ENCODE measurements at regions not wholly inside any gene's neighbourhood (a gene's known extent, or its start where the extent isn't known, plus 50 kb on each side); places are given as distances from the start of the nearest gene placed in this dataset.

- no peak for DNase-seq
Observed at GRCh38 chr14:34122081-34122480, 171.2 kb upstream of the EGLN3 start.

- DNase-seq = no peak
Observed at GRCh38 chr14:34120185-34120977, 169.5 kb upstream of the EGLN3 start.

DNA sequence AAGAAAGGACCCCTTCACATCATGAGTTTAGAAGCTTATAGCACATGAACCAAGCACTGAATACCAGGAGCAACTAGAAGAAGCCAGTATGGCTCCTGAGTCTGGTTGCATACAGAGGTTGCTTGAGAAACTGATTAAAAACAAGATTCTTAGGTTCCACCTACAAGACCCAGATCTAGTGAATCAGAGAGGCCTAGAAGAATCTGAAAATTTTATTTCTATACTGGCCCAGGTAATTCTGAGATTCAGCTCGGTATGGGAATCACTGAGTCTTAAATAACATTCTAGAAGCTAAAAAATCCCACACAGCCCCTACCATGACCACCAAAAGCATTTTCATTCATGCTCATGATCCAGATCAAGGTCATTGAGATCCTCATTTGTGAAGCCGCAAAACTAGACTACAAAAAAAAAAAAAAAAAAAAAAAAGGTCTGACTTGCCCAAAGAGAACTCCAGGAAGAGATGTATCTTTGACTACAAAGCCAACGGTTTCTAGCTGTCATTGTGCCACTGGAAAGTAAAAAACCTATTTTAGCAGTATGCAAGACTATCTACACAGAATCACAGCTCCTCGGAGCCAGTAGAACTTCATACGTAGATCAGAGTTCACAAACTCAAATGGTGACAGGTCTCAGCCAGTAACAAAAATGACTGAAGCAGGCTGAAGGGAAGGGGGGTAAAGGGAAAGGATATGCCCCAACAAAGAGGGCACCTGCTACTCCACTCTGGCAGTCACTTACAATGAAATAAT is 168.4 kb upstream of the EGLN3 start:
- no peak for DNase-seq

- DNase-seq = no peak
Observed at GRCh38 chr14:34113991-34114390, 163.1 kb upstream of the EGLN3 start.

DNA sequence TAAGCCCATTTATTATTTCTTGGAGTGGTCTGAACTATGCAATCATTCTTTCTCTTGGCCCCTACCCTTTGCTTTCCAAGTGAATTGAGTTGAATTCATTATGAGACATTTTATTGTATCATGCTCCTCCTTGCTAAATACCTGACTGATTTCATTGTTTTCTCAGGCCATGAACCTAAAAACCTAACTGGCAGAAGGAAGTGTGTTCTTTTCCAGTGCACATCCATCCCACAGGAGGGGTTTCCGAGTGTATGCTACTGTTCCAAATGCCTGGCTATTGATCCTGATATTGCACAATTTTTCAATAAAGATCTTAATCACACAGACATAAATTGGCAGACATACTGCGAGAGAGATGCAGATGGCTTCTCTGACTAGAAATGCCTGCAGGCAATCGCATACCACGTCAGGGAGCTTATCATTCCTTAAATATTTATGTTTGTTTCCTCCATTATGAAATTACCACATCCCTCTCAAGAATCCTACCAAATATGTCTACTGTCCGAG is 162.2 kb upstream of the EGLN3 start:
- no peak for DNase-seq

DNA sequence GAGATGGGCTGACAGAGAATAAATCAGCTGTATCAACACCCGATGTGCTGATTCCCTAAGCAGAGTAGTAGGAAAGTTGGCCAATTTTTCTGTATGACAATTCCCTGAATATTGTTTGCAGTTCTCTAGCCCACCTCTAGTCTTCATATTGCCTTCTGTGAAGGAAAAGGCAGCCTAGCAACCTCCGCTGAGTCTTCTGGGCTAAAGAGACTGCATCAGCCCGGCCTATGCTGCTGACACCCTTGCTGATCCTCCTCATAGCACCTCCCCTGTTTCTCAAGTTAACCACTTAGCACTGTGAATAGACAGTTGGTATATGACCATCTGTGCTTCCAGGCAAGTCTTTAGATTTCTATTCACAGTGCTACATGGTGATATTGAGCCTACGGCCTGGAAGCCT is 161.1 kb upstream of the EGLN3 start:
- no peak for DNase-seq

GRCh38 chr14:34111505-34111904 is 160.6 kb upstream of the EGLN3 start:
- no peak for DNase-seq

DNA sequence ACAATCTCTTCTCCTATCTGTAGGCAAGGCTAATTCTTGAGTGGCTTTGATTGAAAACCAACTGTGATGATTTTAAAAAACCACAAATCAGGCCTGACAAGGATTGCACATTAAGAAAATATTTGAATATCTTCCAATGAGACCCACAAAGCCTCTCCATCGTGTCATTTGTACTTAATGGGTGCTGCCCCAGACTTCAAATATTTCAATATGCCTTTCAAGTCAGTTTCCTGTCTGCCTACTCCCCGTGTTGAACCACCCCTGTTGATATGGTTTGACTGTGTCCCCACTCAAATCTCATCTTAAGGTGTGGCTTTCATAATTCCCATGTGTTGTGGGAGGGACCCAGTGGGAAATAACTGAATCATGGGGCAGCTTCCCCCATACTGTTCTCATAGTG is 159.7 kb upstream of the EGLN3 start:
- no peak for DNase-seq

DNA sequence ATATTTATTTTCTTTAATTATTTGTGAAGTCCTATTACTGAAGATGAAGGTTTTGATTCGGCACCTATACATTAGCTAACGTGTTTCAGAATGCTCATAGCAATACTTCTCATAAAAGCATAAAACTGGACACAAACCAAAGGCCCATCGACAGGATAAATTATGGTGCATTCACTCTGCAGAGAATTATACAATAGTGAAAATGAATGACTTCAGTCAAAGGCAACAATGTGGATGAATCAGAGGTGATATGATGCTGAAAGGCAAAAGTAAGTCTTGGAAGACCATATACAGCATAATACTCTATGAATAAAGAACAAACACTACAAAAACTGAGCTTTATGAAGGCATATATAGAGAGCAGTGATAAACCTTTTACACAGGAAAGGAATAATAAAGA is 156.6 kb upstream of the EGLN3 start:
- DNase-seq = no peak

DNA sequence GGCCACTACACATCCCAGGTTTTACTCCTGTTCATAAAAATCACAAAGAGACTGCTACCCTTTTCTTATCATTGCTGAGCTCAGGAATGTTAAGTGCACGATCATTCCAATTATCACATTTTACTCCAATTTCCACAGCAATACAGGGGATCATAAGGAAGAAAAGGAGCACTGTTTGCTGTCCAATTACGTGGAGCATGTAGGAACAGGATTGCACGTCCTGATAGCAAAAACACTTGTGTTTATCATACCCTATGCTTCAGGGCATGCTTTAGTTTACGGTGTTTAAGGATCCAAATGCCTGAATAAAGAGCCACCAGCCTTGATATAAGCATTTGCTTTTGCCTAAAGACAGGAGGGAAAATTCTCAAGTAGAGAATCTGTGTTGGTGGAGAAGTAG is 155.4 kb upstream of the EGLN3 start:
- no peak for DNase-seq

DNA sequence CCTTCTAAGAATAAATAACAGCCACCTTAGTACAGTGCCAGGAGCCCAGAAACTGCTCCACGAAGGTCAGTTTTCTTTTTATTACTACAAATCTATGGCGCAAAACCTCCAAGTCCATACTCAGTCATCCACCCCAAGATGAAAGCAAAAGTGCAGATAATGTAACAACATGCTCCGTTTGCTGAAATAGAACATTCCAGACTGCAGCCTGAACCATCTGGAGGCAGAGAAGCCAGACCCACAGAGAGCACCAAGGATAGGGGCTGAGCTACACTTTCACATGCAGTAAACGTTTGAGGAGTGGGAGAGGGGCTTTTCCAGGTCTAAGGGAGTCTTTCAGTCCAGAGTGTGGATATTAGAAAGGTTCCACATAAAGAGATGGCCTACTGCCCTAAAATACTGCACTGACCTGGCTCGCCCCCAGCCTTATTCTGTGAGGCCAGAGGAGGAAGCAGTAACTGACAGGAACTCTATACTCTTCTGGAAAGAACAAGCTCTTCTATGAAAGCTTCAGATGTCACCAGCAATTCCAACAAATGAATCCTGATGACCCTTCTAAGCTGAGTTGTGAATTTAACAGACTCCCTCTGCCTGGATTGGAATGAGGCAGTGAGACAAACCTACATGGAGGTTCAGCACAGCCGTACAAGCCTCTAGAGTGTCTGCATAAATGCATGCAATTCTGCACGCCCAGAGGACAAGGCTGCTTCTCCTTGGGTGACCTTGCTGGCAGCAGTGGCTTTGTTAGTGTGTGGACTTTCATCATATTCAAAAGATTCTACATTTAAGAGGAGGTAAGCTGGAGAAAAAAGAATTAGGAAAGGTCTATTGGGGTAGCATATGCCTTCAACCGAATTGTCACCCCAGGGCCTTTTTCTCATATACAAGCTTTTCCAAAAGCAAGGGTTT is 153.9 kb upstream of the EGLN3 start:
- DNase-seq = no peak

DNA sequence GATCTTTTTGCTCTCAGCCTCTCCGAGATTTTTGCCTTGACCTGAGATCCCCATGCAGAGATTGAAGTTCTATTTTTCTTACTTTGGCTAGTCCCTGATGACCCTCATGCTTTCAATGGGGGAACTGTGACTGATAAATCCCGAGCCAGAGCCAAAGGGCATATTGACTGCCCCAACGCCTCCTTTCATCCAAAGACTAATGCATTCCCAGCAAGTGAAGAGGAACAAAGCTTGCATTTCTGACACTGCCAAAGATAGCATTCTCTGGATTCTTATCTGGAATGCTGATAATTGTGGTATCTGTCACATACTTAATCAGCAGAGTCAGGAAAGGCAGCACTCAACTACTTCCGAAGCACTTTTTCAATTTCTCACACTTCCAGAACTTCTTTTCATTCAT is 152.3 kb upstream of the EGLN3 start:
- no peak for DNase-seq

- DNase-seq = no peak
Observed at GRCh38 chr14:34099635-34100034, 148.8 kb upstream of the EGLN3 start.

- DNase-seq = no peak
Observed at GRCh38 chr14:34098985-34099349, 148.1 kb upstream of the EGLN3 start.

DNA sequence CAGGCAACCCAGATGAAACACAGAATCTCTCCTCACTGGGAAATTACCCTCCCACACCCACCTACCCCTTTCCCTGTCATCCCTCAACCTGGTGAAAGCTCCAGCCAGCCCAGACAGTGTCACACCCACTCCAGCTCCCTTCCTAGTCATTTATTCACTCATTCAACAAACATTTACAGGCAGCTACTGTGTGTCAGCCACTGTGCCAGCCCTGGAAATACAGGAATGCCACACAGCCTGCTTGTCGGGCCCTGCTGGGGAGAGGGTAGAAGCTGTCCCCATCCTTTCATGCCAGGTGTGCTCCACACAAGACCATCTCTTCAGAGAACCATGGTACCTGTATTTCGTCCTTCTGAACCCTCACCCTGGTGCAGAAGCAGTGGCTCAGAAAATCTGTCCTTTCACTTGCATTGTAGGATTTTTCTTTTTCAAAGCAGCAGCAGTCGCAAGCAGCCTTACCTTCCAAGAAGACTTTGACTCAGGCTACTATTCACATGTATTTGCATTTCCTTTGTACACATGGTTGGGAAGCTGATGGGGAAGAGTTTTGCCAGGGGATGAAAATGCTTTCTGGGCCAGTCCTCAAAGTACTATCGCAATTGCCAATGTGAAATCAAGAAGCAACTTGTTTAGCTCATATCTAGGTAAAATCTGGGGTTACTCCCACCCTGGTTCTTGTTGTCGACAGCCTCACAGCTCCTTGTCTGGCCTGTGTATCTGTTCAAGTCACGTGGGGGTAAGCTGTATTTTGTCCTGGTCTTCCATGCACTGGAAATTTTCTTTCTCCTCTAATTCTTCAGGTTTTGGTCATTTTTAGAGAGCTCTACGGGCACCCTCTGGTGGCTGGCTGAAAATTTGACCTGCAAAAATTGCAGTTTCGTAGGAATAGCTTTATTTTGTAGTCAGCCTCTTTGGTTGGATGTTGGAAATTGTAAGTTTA is 147.4 kb upstream of the EGLN3 start:
- DNase-seq = peak; percentile 41

GRCh38 chr14:34097644-34098043 is 146.8 kb upstream of the EGLN3 start:
- no peak for DNase-seq

GRCh38 chr14:34094384-34094783 is 143.5 kb upstream of the EGLN3 start:
- DNase-seq = no peak

DNA sequence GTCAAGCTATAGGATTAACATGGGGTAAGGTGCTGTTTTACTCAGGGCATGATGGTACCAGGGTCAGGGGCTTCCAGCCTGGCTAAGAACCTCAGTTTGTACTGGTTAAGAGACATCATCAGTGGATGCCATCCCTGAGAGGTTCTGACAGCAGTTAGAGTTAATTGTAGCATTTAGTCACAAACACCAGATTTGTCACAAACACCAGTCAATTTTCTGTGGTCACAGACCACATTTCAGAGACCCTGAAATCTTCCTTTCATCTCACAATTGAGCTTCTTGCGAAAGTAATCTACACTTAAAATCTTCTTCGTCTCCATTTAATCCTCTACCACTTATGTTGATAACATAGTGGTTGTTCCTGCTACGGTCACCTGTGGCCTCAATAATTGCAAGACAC is 143.0 kb upstream of the EGLN3 start:
- DNase-seq = no peak

- DNase-seq = no peak
Observed at GRCh38 chr14:34090451-34090850, 139.6 kb upstream of the EGLN3 start.

DNA sequence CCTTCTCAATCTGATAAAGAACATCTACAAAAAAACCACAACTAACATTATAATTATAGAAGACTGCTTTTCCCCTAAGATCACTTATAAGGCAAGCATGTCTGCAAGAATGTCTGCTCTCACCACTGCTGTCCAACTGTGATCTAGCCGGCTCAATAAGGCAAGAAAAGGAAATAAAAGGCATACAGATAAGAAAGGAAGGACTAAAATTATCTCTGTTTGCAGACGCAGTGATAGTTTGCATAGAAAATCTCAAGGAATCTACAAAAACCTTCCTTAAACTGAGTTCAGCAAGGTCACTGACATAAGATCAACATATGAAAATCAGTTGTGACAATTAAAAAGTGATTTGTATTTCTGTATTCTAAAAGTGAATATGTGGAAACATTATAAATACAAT is 138.0 kb upstream of the EGLN3 start:
- DNase-seq = no peak

DNA sequence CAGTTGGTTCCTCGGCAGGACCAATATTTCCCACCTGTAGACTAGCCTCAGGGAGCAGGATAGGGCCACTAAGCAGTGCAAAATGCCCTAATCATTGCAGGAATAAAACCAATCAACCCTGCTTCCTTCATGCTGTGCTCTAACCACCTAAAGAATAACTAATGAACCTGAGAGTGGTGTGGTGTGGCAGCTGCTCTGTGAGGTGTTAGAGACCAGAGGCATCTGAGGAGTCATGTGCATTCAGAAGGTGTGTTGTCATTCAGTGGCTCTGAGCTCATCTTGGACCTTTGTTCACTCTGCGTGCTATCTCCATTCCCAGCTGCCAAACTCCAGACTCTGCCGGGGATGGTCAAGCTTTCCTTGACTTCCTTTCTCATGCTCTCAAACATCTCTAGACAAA is 136.7 kb upstream of the EGLN3 start:
- no peak for DNase-seq

- no peak for DNase-seq
Observed at GRCh38 chr14:34086223-34086757, 135.4 kb upstream of the EGLN3 start.

All from inflammatory macrophage treated with lipopolysaccharide for 4 hours (primary cell).